T-cell (primary cell): ENCODE measurements at regions not wholly inside any gene's neighbourhood (a gene's known extent, or its start where the extent isn't known, plus 50 kb on each side); places are given as distances from the start of the nearest gene placed in this dataset.

Source experiments
- ATAC-seq, 4 experiments: fragments of 200-7000 bp in 3 of 4; fragments of 150-1000 bp in 1 of 4; cut with Tn5 transposase; replicated peaks in 1 of 4; 1 replicate in 3 of 4; 2 replicates in 1 of 4; pipeline ENCODE4 v1.10.0; 2021; ENCODE audit warnings: moderate library complexity in 3 of 4, mild to moderate bottlenecking in 2 of 4, moderate number of reproducible peaks in 1 of 4
- CTCF ChIA-PET, 2 donors: fragments of 300-600 bp; sonication (Branson Sonifier 250); formaldehyde crosslinking; loops; one replicate each; lab custom pipeline; 2022; ENCODE audit warnings: antibody characterized with exemption in 2 of 2; lab: Charles Lee
- POLR2A ChIA-PET, 2 donors: fragments of 300-600 bp; sonication (Branson Sonifier 250); formaldehyde crosslinking; loops; one replicate each; lab custom pipeline; 2022; ENCODE audit warnings: antibody characterized with exemption in 2 of 2; lab: Charles Lee
- DNase-seq, 35 experiments: peaks; one replicate each; pipeline versions ENCODE4 v3.0.0 to v3.0.0-alpha.2; 2013 to 2023
- H3K27ac ChIP-seq: one replicate; pipeline ENCODE4 v1.5.1; 2013; ENCODE audit warnings: low read length
- H3K27me3 ChIP-seq, 2 experiments: replicated peaks in 1 of 2; 1 replicate in 1 of 2; 2 replicates in 1 of 2; pipeline versions ENCODE4 v1.6.1 to v1.7.0; 2013; ENCODE audit warnings: low read length in 1 of 2, mixed read lengths in 1 of 2; ENCODE audit not compliant: control insufficient read depth in 2 of 2, insufficient read depth in 2 of 2; ENCODE audit errors: extremely low read depth in 1 of 2
- H3K36me3 ChIP-seq, 2 donors: 1 replicate in 1 of 2; 2 replicates in 1 of 2; pipeline versions ENCODE4 v1.6.1 to v1.7.0; 2013; ENCODE audit warnings: low read length in 1 of 2; ENCODE audit not compliant: control insufficient read depth in 2 of 2, insufficient read depth in 1 of 2; ENCODE audit errors: extremely low read depth in 1 of 2
- H3K4me1 ChIP-seq, 2 experiments: 1 replicate in 1 of 2; 2 replicates in 1 of 2; pipeline versions ENCODE4 v1.6.1 to v1.7.0; 2013; ENCODE audit warnings: low read length in 2 of 2, mixed read lengths in 1 of 2; ENCODE audit not compliant: insufficient read depth in 2 of 2, control insufficient read depth in 1 of 2; ENCODE audit errors: extremely low read depth in 1 of 2
- H3K4me3 ChIP-seq, 2 donors: 1 replicate in 1 of 2; 2 replicates in 1 of 2; pipeline versions ENCODE4 v1.5.1 to v1.7.0; 2013; ENCODE audit warnings: mild to moderate bottlenecking in 2 of 2, low read length in 1 of 2, moderate library complexity in 1 of 2; ENCODE audit not compliant: control insufficient read depth in 1 of 2; ENCODE audit errors: extremely low read depth in 1 of 2
- H3K9me3 ChIP-seq: 2 replicates; pipeline ENCODE4 v1.7.0; 2013
- H3K27ac Mint-ChIP-seq, 2 donors: one replicate each; pipeline ENCODE4 v1.8.0; 2020 to 2021; ENCODE audit warnings: mild to moderate bottlenecking in 2 of 2, mixed read lengths in 2 of 2
- H3K27me3 Mint-ChIP-seq, 2 donors: one replicate each; pipeline ENCODE4 v1.8.0; 2021 to 2022; ENCODE audit warnings: mixed read lengths in 2 of 2
- H3K36me3 Mint-ChIP-seq: one replicate; pipeline ENCODE4 v1.8.0; 2021; ENCODE audit warnings: mixed read lengths
- H3K4me1 Mint-ChIP-seq, 3 donors: one replicate each; pipeline ENCODE4 v1.8.0; 2020 to 2022; ENCODE audit warnings: mixed read lengths in 3 of 3, mild to moderate bottlenecking in 1 of 3
- H3K4me3 Mint-ChIP-seq, 3 donors: one replicate each; pipeline ENCODE4 v1.8.0; 2020 to 2022; ENCODE audit warnings: mild to moderate bottlenecking in 3 of 3, mixed read lengths in 3 of 3, moderate library complexity in 3 of 3
- H3K9me3 Mint-ChIP-seq, 3 donors: one replicate each; pipeline ENCODE4 v1.8.0; 2020 to 2022; ENCODE audit warnings: mixed read lengths in 3 of 3
- WGBS: methylation state at CpG from one replicate; pipeline ENCODE4 v1.1.5; 2013; ENCODE audit warnings: missing lambda C conversion rate; ENCODE audit not compliant: insufficient coverage; 5-methylcytosine and 5-hydroxymethylcytosine counted together

GRCh38 chr5:67383451-67383850 is 186.9 kb upstream of the CD180 start:
- Histone ChIP-seq H3K36me3 (no peaks in the 10 kb centered on the region), H3K4me1 (no peaks in the 10 kb centered on the region), H3K27ac (no peak overlapping the region), H3K27me3 (no peaks in the 10 kb centered on the region), H3K4me3 (no peak overlapping the region), H3K9me3 (no peaks in the 10 kb centered on the region)
- ChIA-PET POLR2A (no interaction called here), CTCF (no interaction called here)
- H3K27ac Mint-ChIP-seq = no peak overlapping the region
- H3K27me3 Mint-ChIP-seq = peaks cover 0 to 2% of the 10 kb centered on the region in 2 donors
- H3K36me3 Mint-ChIP-seq = no peaks in the 10 kb centered on the region
- H3K9me3 Mint-ChIP-seq = no peaks in the 10 kb centered on the region
- no peaks in the 10 kb centered on the region for H3K4me1 Mint-ChIP-seq
- DNase-seq (no peak), ATAC-seq (no peak)
- H3K4me3 Mint-ChIP-seq = no peak overlapping the region

- Mint-ChIP-seq H3K36me3 (no peaks in the 10 kb centered on the region), H3K4me1 (no peaks in the 10 kb centered on the region), H3K9me3 (no peaks in the 10 kb centered on the region), H3K27ac (no peak overlapping the region), H3K27me3 (peaks cover 0 to 2% of the 10 kb centered on the region in 2 donors), H3K4me3 (no peak overlapping the region)
- POLR2A ChIA-PET = no interaction called here
- Histone ChIP-seq H3K36me3 (no peaks in the 10 kb centered on the region), H3K27me3 (no peaks in the 10 kb centered on the region), H3K4me1 (no peaks in the 10 kb centered on the region), H3K4me3 (no peak overlapping the region), H3K9me3 (no peaks in the 10 kb centered on the region), H3K27ac (no peak overlapping the region)
- CTCF ChIA-PET = interaction anchor here in 1 of 2 donors (0.5 kb wide), 1 partner anchor 866 kb away, joined by 3 read pairs; no protein-coding TSS in a partner anchor
- no CpG with 5 or more reads among the region's 2 CpGs for WGBS
- no peak for ATAC-seq
- DNase-seq = no peak
These were observed 184.8 kb upstream of the CD180 start for GRCh38 chr5:67381236-67381880.

DNA sequence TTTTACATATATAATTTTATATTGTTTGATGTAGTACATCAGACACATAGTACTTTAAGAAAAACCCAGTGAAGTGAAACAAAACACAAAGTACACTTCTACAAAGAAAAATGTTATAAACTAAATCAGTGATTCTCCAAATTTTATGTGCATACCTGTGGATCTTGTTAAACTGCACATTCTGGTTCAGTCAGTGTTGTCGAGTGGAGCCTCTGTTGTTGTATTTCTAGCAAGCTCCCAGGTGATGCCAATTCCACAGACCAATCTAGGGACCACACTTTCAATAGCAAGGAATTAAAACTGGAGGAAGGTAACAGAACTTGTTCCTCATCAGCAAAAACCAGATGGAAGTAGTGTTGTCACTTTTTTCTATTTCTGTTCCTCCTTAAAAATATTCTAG is 183.8 kb upstream of the CD180 start:
- H3K27me3 Mint-ChIP-seq = peaks cover 0 to 2% of the 10 kb centered on the region in 2 donors
- ATAC-seq (no peak), DNase-seq (no peak)
- no peaks in the 10 kb centered on the region for H3K36me3 Mint-ChIP-seq
- Histone ChIP-seq H3K9me3 (no peaks in the 10 kb centered on the region), H3K4me3 (no peak overlapping the region), H3K4me1 (no peaks in the 10 kb centered on the region), H3K27ac (no peak overlapping the region), H3K27me3 (no peaks in the 10 kb centered on the region), H3K36me3 (no peaks in the 10 kb centered on the region)
- no peak overlapping the region for H3K4me3 Mint-ChIP-seq
- WGBS = 83% methylated on average over 1 of the region's 1 CpG
- H3K4me1 Mint-ChIP-seq = no peaks in the 10 kb centered on the region
- ChIA-PET CTCF (no interaction called here), POLR2A (no interaction called here)
- H3K9me3 Mint-ChIP-seq = no peaks in the 10 kb centered on the region
- H3K27ac Mint-ChIP-seq = no peak overlapping the region

DNA sequence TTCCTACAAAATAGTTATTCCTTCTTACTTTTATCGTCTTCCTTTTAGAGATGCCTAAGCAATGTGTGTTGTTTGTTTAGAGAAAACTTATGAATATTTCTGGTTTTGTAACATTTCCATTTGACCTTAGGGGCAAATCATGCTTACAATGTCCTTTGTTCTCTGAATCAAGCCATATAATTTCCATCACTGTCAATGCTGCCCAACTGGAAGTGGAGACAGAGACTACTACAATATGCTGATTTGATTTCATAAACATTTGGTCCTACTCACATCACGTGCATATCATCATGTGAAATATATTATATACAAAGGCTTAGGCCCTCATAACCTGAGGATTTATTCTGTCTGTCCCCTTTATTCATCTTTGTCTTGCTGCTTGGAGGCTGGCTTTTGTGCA is 183.2 kb upstream of the CD180 start:
- DNase-seq (no peak), ATAC-seq (no peak)
- H3K4me1 ChIP-seq = no peaks in the 10 kb centered on the region
- WGBS = no CpG with 5 or more reads among the region's 2 CpGs
- ChIA-PET CTCF (interaction anchor here in 1 of 2 donors (0.6 kb wide), 1 partner anchor 201 kb away, joined by 5 read pairs; no protein-coding TSS in a partner anchor), POLR2A (interaction anchor here in 1 of 2 donors (0.5 to 0.6 kb wide), 2 partner anchors 26 to 170 kb away, joined by 3 read pairs; no protein-coding TSS in a partner anchor)
- Mint-ChIP-seq H3K27ac (no peak overlapping the region), H3K4me1 (no peaks in the 10 kb centered on the region), H3K9me3 (no peaks in the 10 kb centered on the region), H3K27me3 (peaks cover 0 to 2% of the 10 kb centered on the region in 2 donors), H3K4me3 (no peak overlapping the region), H3K36me3 (no peaks in the 10 kb centered on the region)
- no peaks in the 10 kb centered on the region for H3K9me3 ChIP-seq
- H3K36me3 ChIP-seq = no peaks in the 10 kb centered on the region
- H3K27me3 ChIP-seq = no peaks in the 10 kb centered on the region
- H3K27ac ChIP-seq = no peak overlapping the region
- H3K4me3 ChIP-seq = no peak overlapping the region

DNA sequence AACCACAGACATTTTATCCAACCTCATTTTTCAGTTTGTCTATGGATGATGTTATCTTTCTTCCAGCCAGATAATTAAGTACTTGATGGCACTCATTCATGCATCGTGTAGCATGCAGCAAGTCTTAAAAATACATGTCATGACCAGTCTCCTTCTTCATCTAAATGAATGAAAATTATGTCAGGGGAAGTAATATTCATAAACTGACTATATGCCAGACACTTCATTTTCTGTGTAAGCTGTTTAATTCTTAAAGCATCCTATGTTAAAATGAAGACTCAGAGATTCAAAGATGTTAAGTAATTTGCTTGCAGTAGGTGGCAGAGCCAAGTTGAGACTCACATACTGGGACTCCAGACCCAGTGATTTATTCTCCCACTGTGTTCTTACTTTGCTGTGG is 181.7 kb upstream of the CD180 start:
- CTCF ChIA-PET = interaction anchor here in 1 of 2 donors (0.5 kb wide), 1 partner anchor 693 kb away, joined by 5 read pairs; no protein-coding TSS in a partner anchor
- POLR2A ChIA-PET = no interaction called here
- Mint-ChIP-seq H3K9me3 (no peaks in the 10 kb centered on the region), H3K4me3 (no peak overlapping the region), H3K27ac (no peak overlapping the region), H3K36me3 (no peaks in the 10 kb centered on the region), H3K27me3 (no peaks in the 10 kb centered on the region), H3K4me1 (no peaks in the 10 kb centered on the region)
- Histone ChIP-seq H3K36me3 (no peaks in the 10 kb centered on the region), H3K9me3 (no peaks in the 10 kb centered on the region), H3K4me3 (no peak overlapping the region), H3K27me3 (no peaks in the 10 kb centered on the region), H3K4me1 (no peaks in the 10 kb centered on the region), H3K27ac (no peak overlapping the region)
- ATAC-seq = no peak
- WGBS = no CpG with 5 or more reads among the region's 1 CpG
- DNase-seq = no peak

- WGBS = 100% methylated on average over 1 of the region's 4 CpGs
- CTCF ChIA-PET = no interaction called here
- no peak overlapping the region for H3K4me3 ChIP-seq
- no peaks in the 10 kb centered on the region for H3K9me3 ChIP-seq
- no peak overlapping the region for H3K27ac ChIP-seq
- H3K4me1 ChIP-seq = no peaks in the 10 kb centered on the region
- no peaks in the 10 kb centered on the region for H3K36me3 Mint-ChIP-seq
- no peak overlapping the region for H3K27ac Mint-ChIP-seq
- no peaks in the 10 kb centered on the region for H3K4me1 Mint-ChIP-seq
- H3K4me3 Mint-ChIP-seq = no peak overlapping the region
- H3K36me3 ChIP-seq = no peaks in the 10 kb centered on the region
- no peak for DNase-seq
- ATAC-seq = no peak
- POLR2A ChIA-PET = no interaction called here
- no peaks in the 10 kb centered on the region for H3K27me3 Mint-ChIP-seq
- no peaks in the 10 kb centered on the region for H3K27me3 ChIP-seq
- no peaks in the 10 kb centered on the region for H3K9me3 Mint-ChIP-seq
These were observed 181.0 kb upstream of the CD180 start for GRCh38 chr5:67377631-67378030.
